H1 (cell line): ENCODE measurements at regions not wholly inside any gene's neighbourhood (a gene's known extent, or its start where the extent isn't known, plus 50 kb on each side); places are given as distances from the start of the nearest gene placed in this dataset.

ENCODE experiments used
- CTCF ChIA-PET: fragments of 300-600 bp; sonication (Branson Sonifier 250); formaldehyde crosslinking; loops from one replicate; lab custom pipeline; 2021; ENCODE audit not compliant: partially characterized antibody; lab: Charles Lee
- POLR2A ChIA-PET: fragments of 300-600 bp; sonication (Branson Sonifier 250); formaldehyde crosslinking; loops from one replicate; lab custom pipeline; 2021; ENCODE audit warnings: inconsistent platforms; ENCODE audit not compliant: partially characterized antibody; lab: Charles Lee
- DNase-seq, 2 experiments: peaks; one replicate each; pipeline versions ENCODE4 v3.0.0 to v3.0.0-alpha.2; 2010 to 2022; ENCODE audit warnings: low spot score in 2 of 2, low read depth in 1 of 2, mixed read lengths in 1 of 2
- FAIRE-seq: peaks from 2 replicates; lab custom pipeline; 2011; peaks lifted over from hg19 to GRCh38; lab: Jason Lieb, UNC
- H2AFZ ChIP-seq: 2 replicates; pipeline ENCODE4 v1.8.1; 2012; ENCODE audit warnings: low read length, inconsistent platforms
- H2AK5ac ChIP-seq: 2 replicates; pipeline ENCODE4 v1.6.1; 2013; ENCODE audit warnings: low read depth, low read length
- H2BK120ac ChIP-seq: replicated peaks from 2 replicates; pipeline ENCODE3; 2013; ENCODE audit warnings: low read depth, low read length, inconsistent platforms
- H2BK12ac ChIP-seq: 2 replicates; pipeline ENCODE4 v1.6.1; 2013; ENCODE audit warnings: low read depth, low read length
- H2BK15ac ChIP-seq: 2 replicates; pipeline ENCODE4 v1.6.1; 2013; ENCODE audit warnings: low read length
- H2BK20ac ChIP-seq: 2 replicates; pipeline ENCODE4 v1.6.1; 2013; ENCODE audit warnings: low read length
- H2BK5ac ChIP-seq: 2 replicates; pipeline ENCODE4 v1.6.1; 2013; ENCODE audit warnings: low read depth, low read length
- H3K14ac ChIP-seq: 2 replicates; pipeline ENCODE4 v1.6.1; 2013; ENCODE audit warnings: inconsistent platforms; ENCODE audit not compliant: insufficient read length
- H3K18ac ChIP-seq: 2 replicates; pipeline ENCODE4 v1.6.1; 2013; ENCODE audit warnings: low read length; ENCODE audit errors: extremely low read depth
- H3K23ac ChIP-seq: 2 replicates; pipeline ENCODE4 v1.6.1; 2013; ENCODE audit warnings: inconsistent platforms; ENCODE audit not compliant: insufficient read length
- H3K23me2 ChIP-seq: 2 replicates; pipeline ENCODE4 v1.6.1; 2013; ENCODE audit warnings: low read depth, low read length
- H3K27ac ChIP-seq: 2 replicates; pipeline ENCODE4 v1.6.1; 2011; ENCODE audit warnings: low read depth, low read length, inconsistent platforms
- H3K27me3 ChIP-seq, 4 experiments: replicated peaks in 1 of 4; 1 replicate in 1 of 4; 2 replicates in 3 of 4; pipeline versions ENCODE4 v1.6.1 to v1.8.1; 2011 to 2013; ENCODE audit warnings: low read length in 3 of 4, mild to moderate bottlenecking in 3 of 4, inconsistent platforms in 2 of 4, mixed read lengths in 2 of 4, moderate library complexity in 1 of 4; ENCODE audit not compliant: control insufficient read depth in 3 of 4, insufficient read depth in 3 of 4; ENCODE audit errors: extremely low read depth in 1 of 4
- H3K36me3 ChIP-seq, 4 experiments: 2 replicates each; pipeline versions ENCODE4 v1.6.1 to v1.8.1; 2011 to 2013; ENCODE audit warnings: mild to moderate bottlenecking in 4 of 4, low read length in 3 of 4, moderate library complexity in 2 of 4, control low read depth in 1 of 4, inconsistent platforms in 1 of 4; ENCODE audit not compliant: insufficient read depth in 4 of 4, control insufficient read depth in 2 of 4
- H3K4ac ChIP-seq: replicated peaks from 2 replicates; pipeline ENCODE3; 2013; ENCODE audit warnings: low read length, low read depth, mixed read lengths, inconsistent platforms; ENCODE audit not compliant: insufficient read length
- H3K4me1 ChIP-seq, 4 experiments: replicated peaks in 1 of 4; 1 replicate in 1 of 4; 2 replicates in 3 of 4; pipeline versions ENCODE4 v1.6.1 to v1.8.1; 2011 to 2013; ENCODE audit warnings: low read length in 3 of 4, inconsistent platforms in 2 of 4, mixed read lengths in 1 of 4; ENCODE audit not compliant: insufficient read depth in 4 of 4, control insufficient read depth in 3 of 4
- H3K4me2 ChIP-seq, 2 experiments: 2 replicates each; pipeline versions ENCODE4 v1.6.1 to v1.8.1; 2011 to 2013; ENCODE audit warnings: low read depth in 2 of 2, low read length in 2 of 2, control low read depth in 1 of 2, inconsistent platforms in 1 of 2, mild to moderate bottlenecking in 1 of 2; ENCODE audit not compliant: insufficient read depth in 1 of 2
- H3K4me3 ChIP-seq, 4 experiments: fragments of 200-600, 300-600 bp in 1 of 4; sonication (generic), shearing (Covaris generic), sonication (Bioruptor Twin) in 1 of 4; 2 replicates each; pipeline versions ENCODE4 v1.5.1 to v1.8.1; 2011 to 2016; ENCODE audit warnings: low read length in 4 of 4, low read depth in 3 of 4, control low read depth in 2 of 4, inconsistent platforms in 2 of 4, mild to moderate bottlenecking in 2 of 4, mixed read lengths in 1 of 4, moderate library complexity in 1 of 4; ENCODE audit not compliant: insufficient read depth in 2 of 4; ENCODE audit errors: extremely low read depth in 1 of 4
- H3K56ac ChIP-seq: replicated peaks from 2 replicates; pipeline ENCODE3; 2013; ENCODE audit warnings: low read depth, mild to moderate bottlenecking, mixed read lengths, low read length, inconsistent platforms; ENCODE audit not compliant: insufficient read length
- H3K79me1 ChIP-seq: 2 replicates; pipeline ENCODE4 v1.6.1; 2013; ENCODE audit warnings: low read depth, low read length, control low read depth
- H3K79me2 ChIP-seq, 2 experiments: 2 replicates each; pipeline versions ENCODE4 v1.6.1 to v1.8.1; 2012 to 2013; ENCODE audit warnings: low read length in 2 of 2, mild to moderate bottlenecking in 2 of 2, inconsistent platforms in 1 of 2; ENCODE audit not compliant: insufficient read depth in 2 of 2, control insufficient read depth in 1 of 2
- H3K9ac ChIP-seq, 4 experiments: replicated peaks in 1 of 4; 1 replicate in 1 of 4; 2 replicates in 3 of 4; pipeline versions ENCODE4 v1.6.1 to v1.8.1; 2011 to 2013; ENCODE audit warnings: low read depth in 3 of 4, low read length in 3 of 4, control low read depth in 2 of 4, mild to moderate bottlenecking in 2 of 4, moderate library complexity in 2 of 4, inconsistent platforms in 1 of 4; ENCODE audit errors: extremely low read depth in 1 of 4
- H3K9me3 ChIP-seq, 2 experiments: 2 replicates each; pipeline versions ENCODE4 v1.6.1 to v1.8.1; 2012 to 2013; ENCODE audit warnings: mild to moderate bottlenecking in 2 of 2, moderate library complexity in 2 of 2, control low read depth in 1 of 2, inconsistent platforms in 1 of 2, low read depth in 1 of 2, low read length in 1 of 2, mixed read lengths in 1 of 2; ENCODE audit not compliant: insufficient read depth in 2 of 2
- H4K20me1 ChIP-seq, 2 experiments: replicated peaks in 1 of 2; 2 replicates each; pipeline versions ENCODE3 to v1.8.1; 2011 to 2013; ENCODE audit warnings: inconsistent platforms in 2 of 2, low read length in 2 of 2, mild to moderate bottlenecking in 1 of 2; ENCODE audit not compliant: insufficient read depth in 2 of 2, control insufficient read depth in 1 of 2
- H4K5ac ChIP-seq: 2 replicates; pipeline ENCODE4 v1.6.1; 2013; ENCODE audit warnings: low read length, low read depth, mixed read lengths, inconsistent platforms; ENCODE audit not compliant: insufficient read length
- H4K8ac ChIP-seq: 2 replicates; pipeline ENCODE4 v1.8.0; 2013; ENCODE audit warnings: mild to moderate bottlenecking, moderate library complexity, low read length, inconsistent platforms; ENCODE audit not compliant: insufficient read depth; ENCODE audit errors: extremely low read depth
- H4K91ac ChIP-seq: replicated peaks from 2 replicates; pipeline ENCODE3; 2013; ENCODE audit warnings: low read length, mixed read lengths, inconsistent platforms; ENCODE audit not compliant: insufficient read length
- EGR1 ChIP-seq: IDR thresholded peaks from 2 replicates; pipeline ENCODE4 v1.6.1; 2011; ENCODE audit warnings: low read depth, low read length, borderline replicate concordance
- EZH2 ChIP-seq: fragments of 200-600 bp; sonication (generic); IDR thresholded peaks from 2 replicates; pipeline ENCODE4 v1.7.1; 2012; ENCODE audit warnings: low read depth, mild to moderate bottlenecking, moderate library complexity, low read length, inconsistent platforms; ENCODE audit not compliant: severe bottlenecking
- KDM1A ChIP-seq: fragments of 200-600, 300-600 bp; sonication (generic); IDR thresholded peaks from 2 replicates; pipeline ENCODE4 v1.7.1; 2016; ENCODE audit warnings: mild to moderate bottlenecking, low read length, borderline replicate concordance
- SIX5 ChIP-seq: IDR thresholded peaks from 2 replicates; pipeline ENCODE4 v1.6.1; 2011; ENCODE audit warnings: mild to moderate bottlenecking, low read depth, low read length
- TEAD4 ChIP-seq: IDR thresholded peaks from 2 replicates; pipeline ENCODE4 v1.6.1; 2012; ENCODE audit warnings: low read depth, low read length, inconsistent platforms, mixed read lengths
- WGBS, 2 experiments: shearing (Covaris generic) in 1 of 2; methylation state at CpG; one replicate each; pipeline versions ENCODE4 v1.1.6 to v1.1.7; 2013 to 2015; ENCODE audit warnings: low lambda C conversion rate in 2 of 2, mixed read lengths in 2 of 2, inconsistent platforms in 1 of 2, low coverage in 1 of 2, missing lambda C conversion rate in 1 of 2; ENCODE audit not compliant: insufficient replicate concordance in 2 of 2, insufficient coverage in 1 of 2, insufficient read length in 1 of 2; ENCODE audit errors: extremely low coverage in 1 of 2, missing lambda C conversion rate in 1 of 2; 5-methylcytosine and 5-hydroxymethylcytosine counted together

GRCh38 chr13:84959818-84960217 lies 839.4 kb downstream of the SLITRK6 start:
- Histone ChIP-seq H4K5ac (no peak overlapping the region), H2BK120ac (no peak overlapping the region), H4K8ac (no peak overlapping the region), H3K27ac (no peak overlapping the region), H3K4me1 (no peaks in the 10 kb centered on the region), H3K4me2 (no peak overlapping the region), H4K91ac (no peak overlapping the region), H3K4ac (no peak overlapping the region), H3K23me2 (no peaks in the 10 kb centered on the region), H3K18ac (no peak overlapping the region), H3K79me1 (no peaks in the 10 kb centered on the region), H2BK20ac (no peak overlapping the region), H3K9ac (no peak overlapping the region), H2BK5ac (no peak overlapping the region), H4K20me1 (no peaks in the 10 kb centered on the region), H3K36me3 (no peaks in the 10 kb centered on the region), H3K27me3 (no peaks in the 10 kb centered on the region), H3K56ac (no peak overlapping the region), H3K9me3 (peaks cover 0 to 4% of the 10 kb centered on the region in 2 experiments; a peak in 1 of 4 replicates), H2AK5ac (no peak overlapping the region), H2BK15ac (no peak overlapping the region), H3K23ac (no peak overlapping the region), H3K79me2 (no peaks in the 10 kb centered on the region), H3K14ac (no peak overlapping the region), H3K4me3 (no peak overlapping the region), H2BK12ac (no peak overlapping the region), H2AFZ (no peak overlapping the region)
- FAIRE-seq (no peak), DNase-seq (no peak)
- CTCF ChIA-PET: no interaction called here
- TF ChIP-seq EGR1: no peak
- TF ChIP-seq EZH2: no peak
- no peak for TF ChIP-seq KDM1A
- TF ChIP-seq TEAD4: no peak
- no peak for TF ChIP-seq SIX5
- 75% methylated on average over 2 of the region's 2 CpGs; no CpG with 5 or more reads in 1 of the 2 experiments for WGBS, 2 experiments
- POLR2A ChIA-PET: no interaction called here
